Left renal cortex interstitium (tissue), 4 donors: ENCODE measurements at regions not wholly inside any gene's neighbourhood (a gene's known extent, or its start where the extent isn't known, plus 50 kb on each side); places are given as distances from the start of the nearest gene placed in this dataset.
"Not testable (repeated sequence)": the region's sequence is repeated elsewhere in the genome, so short reads cannot be mapped to it uniquely, and the experiment has no call there.

ENCODE experiments used
- DNase-seq, 4 donors: peaks; one replicate each; pipeline ENCODE4 v3.0.0-alpha.2; 2013; ENCODE audit warnings: low read depth in 4 of 4, low spot score in 2 of 4, missing footprints in 1 of 4

- peak in 1 of 4 donors; percentile 6 for DNase-seq
These were observed 589.0 kb downstream of the C12orf50 start for GRCh38 chr12:87439990-87440827.

- DNase-seq: no peak
These were observed 598.8 kb downstream of the C12orf50 start for GRCh38 chr12:87430444-87430843.

- DNase-seq: no peak
These were observed 600.4 kb downstream of the C12orf50 start for GRCh38 chr12:87428701-87429277.

- DNase-seq: no peak
These were observed 601.4 kb downstream of the C12orf50 start for GRCh38 chr12:87427770-87428169.

- no peak for DNase-seq
These were observed 603.2 kb downstream of the C12orf50 start for GRCh38 chr12:87425942-87426554.

- not testable (repeated sequence) for DNase-seq
These were observed 608.0 kb downstream of the C12orf50 start for GRCh38 chr12:87421233-87421632.

GRCh38 chr12:87413784-87414183, 615.4 kb downstream of the C12orf50 start:
- DNase-seq: peak in 2 of 4 donors; percentile 8 to 9

GRCh38 chr12:87406926-87407325, 622.3 kb downstream of the C12orf50 start:
- DNase-seq: no peak

GRCh38 chr12:87405918-87406317, 623.3 kb downstream of the C12orf50 start:
- no peak for DNase-seq

- not testable (repeated sequence) for DNase-seq
These were observed 635.0 kb downstream of the C12orf50 start for GRCh38 chr12:87394168-87394567.

- DNase-seq: no peak
These were observed 640.8 kb downstream of the C12orf50 start for GRCh38 chr12:87388376-87388775.

- no peak for DNase-seq
These were observed 643.9 kb downstream of the C12orf50 start for GRCh38 chr12:87385322-87385721.

- no peak for DNase-seq
These were observed 645.0 kb downstream of the C12orf50 start for GRCh38 chr12:87384226-87384625.

GRCh38 chr12:87383680-87384079, 645.5 kb downstream of the C12orf50 start:
- DNase-seq: no peak

GRCh38 chr12:87382959-87383566, 646.1 kb downstream of the C12orf50 start:
- DNase-seq: no peak

- no peak for DNase-seq
These were observed 646.8 kb downstream of the C12orf50 start for GRCh38 chr12:87382436-87382835.

GRCh38 chr12:87381742-87382141, 647.5 kb downstream of the C12orf50 start:
- DNase-seq: no peak

- DNase-seq: no peak
These were observed 650.7 kb downstream of the C12orf50 start for GRCh38 chr12:87378526-87378925.

GRCh38 chr12:87376722-87377121, 652.5 kb downstream of the C12orf50 start:
- DNase-seq: no peak

GRCh38 chr12:87369161-87369560, 660.0 kb downstream of the C12orf50 start:
- DNase-seq: no peak

GRCh38 chr12:87368259-87368658, 660.9 kb downstream of the C12orf50 start:
- DNase-seq: no peak
